ENCODE measurements at regions not wholly inside any gene's neighbourhood (a gene's known extent, or its start where the extent isn't known, plus 50 kb on each side); places are given as distances from the start of the nearest gene placed in this dataset.

- FAIRE-seq (no peak), ATAC-seq (no peak), DNase-seq (ENCODE audit: extremely low read depth in 1 of 4, low spot score in 3 of 4) (no peak)
- no peak overlapping the region for H2AFZ ChIP-seq (ENCODE audit: low read depth, low read length)
- no peak overlapping the region for H3K9ac ChIP-seq (ENCODE audit: insufficient read depth in 1 of 2, low read depth in 2 of 2, low read length in 2 of 2)
- H3K9me3 ChIP-seq (replicated peaks; ENCODE audit: control insufficient read depth, insufficient read depth, low read depth, low read length): no peaks in the 10 kb centered on the region
- no peak overlapping the region for H3K27ac ChIP-seq (ENCODE audit: extremely low read depth, low read depth, low read length)
- no peaks in the 10 kb centered on the region for H3K9me1 ChIP-seq (ENCODE audit: control insufficient read depth, insufficient read depth, low read length)
- H3K4me1 ChIP-seq (replicated peaks in 1 of 2; ENCODE audit: control insufficient read depth in 2 of 2, insufficient read depth in 2 of 2, low read length in 2 of 2): peaks cover 0 to 18% of the 10 kb centered on the region in 2 experiments; a peak in 2 of 5 replicates
- BruUV-seq (replicated peaks): no TSS peak
- H3K4me3 ChIP-seq: no peak overlapping the region
- no peaks in the 10 kb centered on the region for H3K79me2 ChIP-seq (ENCODE audit: control insufficient read depth, insufficient read depth, low read length)
- no peaks in the 10 kb centered on the region for H3K36me3 ChIP-seq (ENCODE audit: control insufficient read depth, insufficient read depth, low read length)
- intact Hi-C loops (cut with micrococcal nuclease): no loop called here
- in situ Hi-C loops (cut with MboI): no loop called here
- ChIA-PET CTCF (ENCODE audit: low intra/inter-chr PET ratio) (no interaction called here), POLR2A (no interaction called here)
- H4K20me1 ChIP-seq (replicated peaks; ENCODE audit: control insufficient read depth, insufficient read depth, low read length): no peaks in the 10 kb centered on the region; the same call in 1 of the 2 replicates
- peaks cover 6 to 19% of the 10 kb centered on the region in 2 experiments for H3K27me3 ChIP-seq (ENCODE audit: control insufficient read depth in 2 of 2, insufficient read depth in 2 of 2, low read length in 2 of 2)
- WGBS (ENCODE audit: insufficient coverage, low coverage, missing lambda C conversion rate): 22% methylated on average over 27 of the region's 27 CpGs
- no peak overlapping the region for H3K4me2 ChIP-seq (ENCODE audit: insufficient read depth, low read length)
- TF ChIP-seq RFX7 (CRISPR knock-in tag; IDR thresholded peaks at IDR 0.05) (no peak), HIVEP1 (CRISPR knock-in tag; IDR thresholded peaks at IDR 0.05) (no peak), SRSF9 (IDR thresholded peaks at IDR 0.05; ENCODE audit: borderline replicate concordance, low read depth, low read length) (no peak), ETV1 (tag; conservative IDR thresholded peaks at IDR 0.05; ENCODE audit: low read depth) (no peak), EHMT2 (IDR thresholded peaks at IDR 0.05) (no peak), SMARCA5 (IDR thresholded peaks at IDR 0.05) (no peak), SMARCA4 (IDR thresholded peaks at IDR 0.05) (no peak), NR3C1 (CRISPR knock-in tag; IDR thresholded peaks at IDR 0.05) (no peak), CREM (IDR thresholded peaks at IDR 0.05; ENCODE audit: low read depth) (no peak), JUN (IDR thresholded peaks at IDR 0.05; ENCODE audit: borderline replicate concordance, low read depth, low read length) (no peak), JUN (CRISPR knock-in tag; IDR thresholded peaks at IDR 0.05; ENCODE audit: borderline replicate concordance) (no peak), HCFC1 (IDR thresholded peaks at IDR 0.05; ENCODE audit: low read depth, low read length) (no peak), ZBTB40 (IDR thresholded peaks at IDR 0.05) (no peak), ZBTB40 (CRISPR knock-in tag; IDR thresholded peaks at IDR 0.05) (no peak), ZNF354B (CRISPR knock-in tag; IDR thresholded peaks at IDR 0.05) (no peak), ZNF280B (CRISPR knock-in tag; IDR thresholded peaks at IDR 0.05) (no peak)
Observed at GRCh38 chr10:29737074-29737593, 102.4 kb upstream of the SVIL start.

All from K562 (cell line).